ENCODE measurements at regions not wholly inside any gene's neighbourhood (a gene's known extent, or its start where the extent isn't known, plus 50 kb on each side); places are given as distances from the start of the nearest gene placed in this dataset.

DNA sequence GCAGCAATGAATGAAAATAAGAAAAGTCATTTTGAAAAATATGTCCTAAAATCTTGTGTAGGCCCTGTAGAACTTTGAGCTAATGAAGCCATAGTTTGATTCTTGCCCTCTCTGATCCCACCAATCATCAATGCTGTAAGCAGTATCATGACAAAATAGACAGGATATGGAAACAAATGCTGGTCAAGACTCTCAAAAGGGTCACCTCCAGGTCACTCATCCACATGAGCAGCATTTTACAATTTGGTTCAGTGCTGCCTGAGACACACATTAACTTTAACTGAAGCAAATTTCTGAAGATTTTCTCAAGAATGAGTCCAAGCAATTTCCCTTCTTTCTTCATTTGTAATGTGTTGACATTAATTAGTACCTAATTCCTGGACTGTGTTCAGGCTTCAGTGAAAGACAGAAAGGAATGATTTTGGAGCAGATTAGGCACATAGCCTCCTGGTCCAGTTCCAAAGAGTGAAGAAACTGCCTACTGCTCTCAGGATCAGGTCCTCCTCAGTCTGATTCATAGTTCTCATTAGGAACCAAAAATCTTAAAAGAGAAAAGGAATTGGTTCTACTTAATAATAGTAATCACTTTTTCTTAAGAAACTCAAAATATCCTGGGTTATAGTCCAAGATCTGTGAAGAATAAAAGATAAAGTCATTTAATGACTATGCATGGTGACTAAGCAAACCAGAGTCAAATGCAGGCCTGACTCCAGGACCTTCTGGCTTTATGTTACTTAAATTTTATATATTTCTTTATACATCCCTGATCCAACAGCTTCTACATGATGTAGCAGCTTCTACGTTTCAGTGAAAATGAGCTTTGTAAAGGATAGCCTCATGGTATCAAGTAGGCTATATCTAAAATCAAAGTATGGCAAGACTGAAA, 192.1 kb upstream of the RGMB start:
- Mint-ChIP-seq H3K27ac (peak overlapping the region in 2 of 3 experiments; percentile 15 to 71), H3K27me3 (ENCODE audit: low read depth) (no peaks in the 10 kb centered on the region), H3K36me3 (ENCODE audit: low read depth) (no peaks in the 10 kb centered on the region), H3K4me1 (peaks cover 7% of the 10 kb centered on the region), H3K4me3 (no peak overlapping the region), H3K9me3 (no peaks in the 10 kb centered on the region)
- TF ChIP-seq CTCF (IDR thresholded peaks at IDR 0.05; ENCODE audit: unreplicated experiment in 3 of 3), result no peak

- TF ChIP-seq CTCF (IDR thresholded peaks at IDR 0.05; ENCODE audit: unreplicated experiment in 3 of 3), result no peak
- Mint-ChIP-seq H3K27me3 (ENCODE audit: low read depth) (no peaks in the 10 kb centered on the region), H3K9me3 (no peaks in the 10 kb centered on the region)
These were observed 189.9 kb upstream of the RGMB start for GRCh38 chr5:98583586-98583985.

DNA sequence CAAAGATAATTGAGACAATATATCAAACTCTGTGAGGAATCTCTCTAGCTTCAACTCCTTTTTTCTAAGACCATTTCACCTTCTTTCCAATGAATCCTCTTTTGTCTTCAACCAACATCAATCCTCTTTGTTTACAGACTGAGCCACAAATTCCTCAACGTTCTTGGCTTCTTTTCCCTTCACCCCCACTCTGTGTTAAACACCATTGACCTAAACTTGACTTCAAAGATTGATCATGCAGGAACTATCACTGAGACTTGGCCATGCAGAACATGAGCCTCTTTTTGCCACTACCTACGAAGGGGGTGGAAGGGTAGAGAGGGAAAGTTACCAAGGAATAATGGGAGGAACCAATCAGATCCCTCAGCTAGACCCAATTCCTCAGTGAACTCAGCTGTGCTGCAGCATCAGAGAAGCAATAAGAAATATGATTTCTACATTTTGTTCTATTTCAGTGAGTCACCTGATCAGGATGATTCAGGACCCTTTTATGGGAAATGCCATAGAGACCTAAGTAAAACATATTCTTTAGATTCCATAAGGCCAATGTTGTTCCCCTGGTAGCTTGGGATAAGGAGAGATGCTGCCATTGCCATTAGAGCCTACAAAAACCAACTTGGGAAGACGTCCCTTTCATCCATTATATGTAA, 187.7 kb upstream of the RGMB start:
- H3K9me3 Mint-ChIP-seq, result peaks cover 3% of the 10 kb centered on the region
- no peak for TF ChIP-seq CTCF (IDR thresholded peaks at IDR 0.05; ENCODE audit: unreplicated experiment in 3 of 3)
- peaks cover 12% of the 10 kb centered on the region for H3K4me1 Mint-ChIP-seq
- H3K4me3 Mint-ChIP-seq, result no peak overlapping the region
- peaks cover 3% of the 10 kb centered on the region for H3K27me3 Mint-ChIP-seq (ENCODE audit: low read depth)
- H3K27ac Mint-ChIP-seq, result no peak overlapping the region
- H3K36me3 Mint-ChIP-seq (ENCODE audit: low read depth), result no peaks in the 10 kb centered on the region

More at GRCh38 chr5:98583586-98583985, 189.9 kb upstream of the RGMB start:
- Mint-ChIP-seq H3K4me3 (no peak overlapping the region), H3K4me1 (peaks cover 12% of the 10 kb centered on the region), H3K36me3 (ENCODE audit: low read depth) (no peaks in the 10 kb centered on the region), H3K27ac (no peak overlapping the region)

DNA sequence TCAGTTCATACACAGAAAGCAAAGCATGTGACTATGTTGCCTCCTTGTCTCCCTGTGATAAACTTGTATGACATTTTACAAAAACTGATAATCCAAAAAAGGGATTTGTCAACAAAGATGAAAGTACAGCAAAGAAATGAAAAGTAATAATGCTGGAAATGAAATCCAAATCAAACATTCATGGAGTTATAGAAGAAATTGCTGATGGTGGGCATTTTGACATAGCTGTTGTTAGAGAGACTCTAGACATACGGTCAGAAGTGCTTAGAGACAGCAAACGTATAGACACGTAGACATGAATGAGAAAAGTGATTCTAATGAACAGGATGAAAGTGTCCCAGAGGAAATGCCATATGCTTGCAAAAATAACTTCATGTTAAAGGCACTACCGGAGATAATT, 186.9 kb upstream of the RGMB start:
- TF ChIP-seq CTCF (IDR thresholded peaks at IDR 0.05; ENCODE audit: unreplicated experiment in 3 of 3), result no peak
- Mint-ChIP-seq H3K4me1 (peaks cover 5% of the 10 kb centered on the region), H3K27me3 (ENCODE audit: low read depth) (peaks cover 3% of the 10 kb centered on the region), H3K4me3 (no peak overlapping the region), H3K36me3 (ENCODE audit: low read depth) (no peaks in the 10 kb centered on the region), H3K9me3 (peaks cover 7% of the 10 kb centered on the region), H3K27ac (no peak overlapping the region)

- H3K27me3 Mint-ChIP-seq (ENCODE audit: low read depth), result peaks cover 3% of the 10 kb centered on the region
- no peak overlapping the region for H3K27ac Mint-ChIP-seq
- no peak for TF ChIP-seq CTCF (IDR thresholded peaks at IDR 0.05; ENCODE audit: unreplicated experiment in 3 of 3)
- H3K9me3 Mint-ChIP-seq, result peaks cover 7% of the 10 kb centered on the region
- H3K4me3 Mint-ChIP-seq, result no peak overlapping the region
- no peaks in the 10 kb centered on the region for H3K36me3 Mint-ChIP-seq (ENCODE audit: low read depth)
- peaks cover 5% of the 10 kb centered on the region for H3K4me1 Mint-ChIP-seq
These were observed 186.3 kb upstream of the RGMB start for GRCh38 chr5:98587166-98587565.
